Hepatocyte (in vitro differentiated cells): ENCODE measurements at regions not wholly inside any gene's neighbourhood (a gene's known extent, or its start where the extent isn't known, plus 50 kb on each side); places are given as distances from the start of the nearest gene placed in this dataset.

Experiments used
- DNase-seq: peaks from one replicate; pipeline ENCODE4 v3.0.0-alpha.2; 2016; ENCODE audit warnings: low spot score
- H2AFZ ChIP-seq: fragments of 200-600 bp; sonication (generic); 2 replicates; pipeline ENCODE4 v1.6.0; 2016; ENCODE audit warnings: antibody characterized with exemption, mild to moderate bottlenecking
- H3K27ac ChIP-seq: fragments of 200-600 bp; sonication (generic); 2 replicates; pipeline ENCODE4 v1.5.1; 2016; ENCODE audit warnings: mild to moderate bottlenecking
- H3K27me3 ChIP-seq: fragments of 200-600 bp; sonication (generic); 2 replicates; pipeline ENCODE4 v1.6.1; 2016
- H3K36me3 ChIP-seq: fragments of 200-600 bp; sonication (generic); replicated peaks from 2 replicates; pipeline ENCODE4 v1.5.1; 2016; ENCODE audit warnings: low read depth; ENCODE audit not compliant: insufficient read depth
- H3K4me1 ChIP-seq: fragments of 200-600 bp; sonication (generic); 2 replicates; pipeline ENCODE4 v1.5.1; 2016; ENCODE audit warnings: mild to moderate bottlenecking, moderate library complexity; ENCODE audit not compliant: insufficient read depth
- H3K4me2 ChIP-seq: fragments of 200-600 bp; sonication (generic); 2 replicates; pipeline ENCODE4 v1.6.0; 2016
- H3K4me3 ChIP-seq: fragments of 200-600 bp; sonication (generic); 2 replicates; pipeline ENCODE4 v1.5.1; 2016; ENCODE audit warnings: mild to moderate bottlenecking
- H3K79me2 ChIP-seq: fragments of 200-600 bp; sonication (generic); 2 replicates; pipeline ENCODE4 v1.6.0; 2017; ENCODE audit warnings: mild to moderate bottlenecking
- H3K9me2 ChIP-seq: fragments of 200-600 bp; sonication (generic); replicated peaks from 2 replicates; pipeline ENCODE4 v1.6.0; 2017; ENCODE audit warnings: mild to moderate bottlenecking; ENCODE audit not compliant: insufficient read depth
- H3K9me3 ChIP-seq: fragments of 200-600 bp; sonication (generic); 2 replicates; pipeline ENCODE4 v1.5.1; 2016; ENCODE audit warnings: low read depth, mild to moderate bottlenecking
- H4K20me1 ChIP-seq: fragments of 200-600 bp; sonication (generic); 2 replicates; pipeline ENCODE4 v1.6.0; 2016; ENCODE audit warnings: mild to moderate bottlenecking; ENCODE audit not compliant: insufficient read depth, poor library complexity, severe bottlenecking
- CTCF ChIP-seq: fragments of 200-600 bp; sonication (generic); IDR thresholded peaks from 2 replicates; pipeline ENCODE4 v1.5.1; 2016; ENCODE audit warnings: antibody characterized with exemption, mild to moderate bottlenecking; ENCODE audit not compliant: poor library complexity
- EZH2 ChIP-seq: fragments of 200-600 bp; sonication (generic); IDR thresholded peaks from 2 replicates; pipeline ENCODE4 v1.6.1; 2016; ENCODE audit warnings: antibody characterized with exemption, mild to moderate bottlenecking, borderline replicate concordance
- EZH2phosphoT487 ChIP-seq: fragments of 200-600 bp; sonication (generic); IDR thresholded peaks from one replicate; pipeline ENCODE4 v1.6.1; 2018; ENCODE audit warnings: antibody characterized with exemption, mild to moderate bottlenecking, low read depth, moderate library complexity; ENCODE audit not compliant: unreplicated experiment, severe bottlenecking
- WGBS: methylation state at CpG from one replicate; pipeline ENCODE4 v1.1.6; 2016; ENCODE audit warnings: low lambda C conversion rate; ENCODE audit errors: missing lambda C conversion rate; 5-methylcytosine and 5-hydroxymethylcytosine counted together

- Histone ChIP-seq H3K9me3 (no peaks in the 10 kb centered on the region), H3K9me2 (no peaks in the 10 kb centered on the region), H4K20me1 (no peaks in the 10 kb centered on the region), H3K4me1 (no peaks in the 10 kb centered on the region), H3K36me3 (no peaks in the 10 kb centered on the region), H2AFZ (no peak overlapping the region), H3K4me2 (no peak overlapping the region), H3K27me3 (no peaks in the 10 kb centered on the region), H3K79me2 (no peaks in the 10 kb centered on the region), H3K27ac (no peak overlapping the region), H3K4me3 (no peak overlapping the region)
- DNase-seq, result no peak
- TF ChIP-seq CTCF (no peak), EZH2 (no peak), EZH2phosphoT487 (no peak)
- 83% methylated on average over 1 of the region's 1 CpG for WGBS
Observed at GRCh38 chr1:38210895-38211177, 164.2 kb upstream of the POU3F1 start.

GRCh38 chr1:38210021-38210894, 163.7 kb upstream of the POU3F1 start:
- no peak for DNase-seq
- TF ChIP-seq EZH2 (no peak), EZH2phosphoT487 (no peak), CTCF (no peak)

GRCh38 chr1:38208716-38209632, 162.4 kb upstream of the POU3F1 start:
- no peaks in the 10 kb centered on the region for H3K9me3 ChIP-seq
- TF ChIP-seq EZH2phosphoT487 (no peak), CTCF (no peak), EZH2 (no peak)
- H4K20me1 ChIP-seq, result no peaks in the 10 kb centered on the region
- no peak for DNase-seq
- no peak overlapping the region for H2AFZ ChIP-seq
- H3K36me3 ChIP-seq, result no peaks in the 10 kb centered on the region
- H3K9me2 ChIP-seq, result no peaks in the 10 kb centered on the region
- WGBS, result 90% methylated on average over 9 of the region's 9 CpGs
- H3K79me2 ChIP-seq, result no peaks in the 10 kb centered on the region
- H3K4me1 ChIP-seq, result no peaks in the 10 kb centered on the region
- no peaks in the 10 kb centered on the region for H3K27me3 ChIP-seq
- no peak overlapping the region for H3K4me3 ChIP-seq
- no peak overlapping the region for H3K27ac ChIP-seq
- H3K4me2 ChIP-seq, result no peak overlapping the region

More at GRCh38 chr1:38210021-38210894, 163.7 kb upstream of the POU3F1 start:
- Histone ChIP-seq H3K4me3 (no peak overlapping the region), H3K9me2 (no peaks in the 10 kb centered on the region), H3K79me2 (no peaks in the 10 kb centered on the region), H3K36me3 (no peaks in the 10 kb centered on the region), H2AFZ (no peak overlapping the region), H3K9me3 (no peaks in the 10 kb centered on the region), H3K27ac (no peak overlapping the region), H3K27me3 (no peaks in the 10 kb centered on the region), H3K4me1 (no peaks in the 10 kb centered on the region), H3K4me2 (no peak overlapping the region), H4K20me1 (no peaks in the 10 kb centered on the region)
- 85% methylated on average over 15 of the region's 15 CpGs for WGBS
